Suppressor macrophage (primary cell): ENCODE measurements at regions not wholly inside any gene's neighbourhood (a gene's known extent, or its start where the extent isn't known, plus 50 kb on each side); places are given as distances from the start of the nearest gene placed in this dataset.
A peak's percentile ranks its signal among the peaks of the same experiment; 100 is the strongest.

Source experiments
- DNase-seq, 4 experiments: peaks; one replicate each; pipeline ENCODE4 v3.0.0-alpha.2; 2020 to 2022

DNA sequence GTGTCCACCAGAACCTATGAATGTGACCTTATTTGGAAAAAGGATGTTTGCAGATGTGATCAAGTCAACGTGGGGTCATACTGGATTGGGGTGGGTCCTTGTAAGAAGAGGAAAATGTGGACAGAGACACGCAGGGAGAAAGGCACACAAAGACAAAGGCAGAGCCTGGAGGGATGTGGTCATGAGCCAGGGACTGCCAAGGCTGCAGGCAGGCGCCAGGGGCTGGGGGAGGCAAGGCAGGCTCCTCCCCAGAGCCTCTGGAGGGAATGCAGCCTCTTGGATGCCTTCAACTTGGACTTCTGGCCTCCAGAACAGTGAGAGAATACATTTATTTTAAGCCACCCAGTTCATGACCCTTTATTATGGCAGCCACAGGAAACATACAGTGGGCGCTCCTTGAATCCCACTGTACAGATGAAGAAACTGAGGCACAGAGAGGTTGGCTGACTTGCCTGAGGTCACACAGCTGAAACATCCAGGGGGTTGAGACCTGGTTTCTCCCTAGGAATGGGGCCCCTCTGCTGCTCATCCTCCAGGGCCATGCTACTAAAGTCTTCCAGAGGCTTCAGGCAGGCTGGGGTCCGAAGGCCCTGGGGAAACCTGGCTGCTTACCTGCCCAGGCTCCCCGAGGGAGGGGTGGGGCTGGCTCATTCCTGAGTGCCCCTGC is 99.7 kb downstream of the RFLNA start:
- no peak for DNase-seq

DNA sequence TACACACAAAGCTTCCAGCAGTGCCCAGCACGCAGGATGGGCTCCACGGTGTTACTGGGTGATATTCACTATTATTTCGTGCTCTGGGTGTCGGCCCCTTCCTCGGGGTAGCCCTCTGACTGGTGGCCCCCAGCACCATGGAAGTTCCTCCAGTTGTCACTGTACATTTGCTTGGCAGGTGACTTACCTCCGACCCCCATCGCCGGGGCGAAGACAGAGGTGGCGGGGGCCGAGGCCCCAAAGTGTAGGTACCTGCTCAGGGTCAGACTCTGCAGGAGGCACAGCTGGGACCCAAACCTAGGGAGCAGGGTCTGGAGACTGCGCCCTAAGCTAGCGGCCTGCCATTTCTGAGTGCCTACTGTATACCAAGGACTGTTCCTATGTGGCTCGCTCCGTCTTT is 98.9 kb downstream of the RFLNA start:
- no peak for DNase-seq

DNA sequence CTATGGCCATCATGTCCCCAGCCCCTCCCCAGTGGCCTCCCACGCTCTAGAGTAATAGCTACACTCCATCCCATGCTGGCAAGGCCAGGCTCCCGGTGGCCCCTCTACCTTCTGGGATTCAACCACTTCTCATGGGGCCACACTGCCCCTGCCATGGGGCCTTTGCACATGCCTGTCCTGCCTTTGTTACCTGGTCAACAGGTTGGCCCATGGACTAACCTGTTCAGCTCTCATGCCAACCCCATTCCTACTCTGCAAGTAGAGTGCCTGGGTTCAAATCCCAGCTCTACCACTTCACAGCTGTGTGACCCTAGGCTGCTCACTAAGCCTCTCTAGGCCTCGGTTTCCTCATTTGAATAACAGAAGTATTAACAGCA is 98.5 kb downstream of the RFLNA start:
- no peak for DNase-seq

DNA sequence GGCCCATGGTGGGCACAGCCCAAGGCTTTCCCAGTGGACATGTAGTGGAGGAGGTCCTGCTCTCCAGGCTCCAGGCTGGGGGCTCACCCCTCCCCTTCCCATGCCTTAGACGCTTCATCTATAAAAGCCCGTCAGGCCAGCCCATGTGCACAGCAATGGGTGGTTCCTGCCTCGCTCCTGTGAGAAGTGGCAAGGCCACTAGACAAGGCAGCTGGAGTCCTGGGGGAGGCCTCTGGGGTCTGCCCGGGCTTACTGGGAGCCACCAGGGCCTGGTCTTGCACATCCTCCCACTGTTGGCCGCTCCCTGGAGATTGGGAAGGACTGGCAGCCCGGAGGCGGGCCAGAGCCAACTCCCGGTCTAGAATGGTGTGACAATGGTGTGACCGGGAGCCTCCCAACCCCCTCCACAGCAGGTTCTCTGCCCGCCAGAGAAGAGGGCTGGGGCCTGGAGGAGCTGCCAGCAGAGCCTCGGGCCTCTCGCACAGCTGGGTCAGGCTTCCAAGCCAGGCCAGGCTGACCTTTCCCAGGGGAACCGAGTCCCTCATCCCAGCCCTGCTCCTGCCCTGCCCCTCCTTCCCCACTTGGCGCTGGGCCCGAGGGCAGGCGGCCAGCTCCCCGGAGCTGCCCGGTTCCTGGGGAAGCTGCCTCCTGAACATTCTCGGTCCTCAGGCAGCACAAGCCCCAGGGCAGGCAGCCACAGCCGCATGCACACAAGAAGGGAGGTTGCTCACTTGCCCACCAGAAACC is 97.9 kb downstream of the RFLNA start:
- peak; percentile 47 to 72 (median 54) for DNase-seq

GRCh38 chr12:124392271-124392666 is 97.4 kb downstream of the RFLNA start:
- DNase-seq, result peak; percentile 60 to 77 (median 74)

GRCh38 chr12:124391340-124392261 is 96.7 kb downstream of the RFLNA start:
- peak; percentile 90 to 95 (median 94) for DNase-seq

DNA sequence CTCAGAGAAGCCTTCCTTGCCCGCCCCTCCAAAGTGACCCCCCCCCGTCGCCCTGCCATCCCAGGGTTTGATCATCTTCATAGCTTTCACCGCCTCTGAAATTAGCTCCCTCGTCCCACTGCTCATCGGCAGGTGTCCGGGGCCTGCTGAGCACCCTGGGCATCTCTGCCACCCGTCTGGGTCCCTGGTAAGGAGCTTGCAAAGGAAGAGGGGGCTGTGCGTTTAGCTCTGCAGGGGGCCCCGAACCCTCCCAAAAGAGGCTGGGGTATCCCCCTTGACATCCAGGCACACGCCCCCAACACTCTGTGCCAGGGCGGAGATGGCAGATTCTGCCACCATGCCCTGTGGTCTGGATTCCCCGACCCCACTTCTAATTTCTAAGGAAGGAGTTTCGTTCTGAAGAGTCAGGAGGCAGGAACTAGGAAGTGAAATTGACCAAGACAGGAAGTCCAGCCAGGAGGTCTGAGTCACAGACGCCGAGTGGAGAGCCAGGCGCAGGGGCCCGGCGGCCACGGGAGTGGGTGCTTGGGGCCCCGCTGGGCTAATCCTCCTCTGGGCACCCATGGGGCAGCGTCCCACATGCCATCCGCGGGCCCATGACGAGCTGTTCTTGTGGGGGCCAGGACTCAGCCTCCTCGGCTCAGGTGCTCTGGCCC is 95.7 kb downstream of the RFLNA start:
- DNase-seq, result peak; percentile 93 to 97 (median 96)

- no peak for DNase-seq
These were observed 95.0 kb downstream of the RFLNA start for GRCh38 chr12:124389725-124390441.

GRCh38 chr12:124389138-124389724 is 94.3 kb downstream of the RFLNA start:
- DNase-seq, result peak; percentile 81 to 91 (median 84)

GRCh38 chr12:124388679-124389137 is 93.8 kb downstream of the RFLNA start:
- DNase-seq, result peak; percentile 73 to 90 (median 84)

- DNase-seq, result peak in 3 of 4 experiments; percentile 22 to 32 (median 29)
These were observed 93.3 kb downstream of the RFLNA start for GRCh38 chr12:124388038-124388671.

DNA sequence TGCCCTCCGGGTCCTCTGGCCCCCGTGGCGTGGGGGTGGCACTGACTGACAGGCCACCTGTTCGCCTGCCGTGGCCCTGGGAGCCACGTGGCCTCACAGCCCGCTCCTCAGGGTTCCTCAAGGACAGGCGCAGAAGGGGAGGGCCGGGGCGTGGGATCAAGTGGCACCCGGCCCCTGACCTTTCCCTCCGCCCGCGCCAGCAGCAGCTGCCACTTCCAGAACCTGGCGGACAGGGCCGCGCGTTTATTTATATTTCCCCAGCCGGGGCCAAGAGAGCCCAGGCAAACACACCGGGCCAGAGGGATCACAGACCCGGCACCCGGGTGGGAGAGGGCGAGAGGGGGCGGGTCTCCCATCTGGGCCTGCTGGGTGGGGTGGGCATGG is 92.6 kb downstream of the RFLNA start:
- no peak for DNase-seq

- no peak for DNase-seq
These were observed 92.0 kb downstream of the RFLNA start for GRCh38 chr12:124386661-124387527.

DNA sequence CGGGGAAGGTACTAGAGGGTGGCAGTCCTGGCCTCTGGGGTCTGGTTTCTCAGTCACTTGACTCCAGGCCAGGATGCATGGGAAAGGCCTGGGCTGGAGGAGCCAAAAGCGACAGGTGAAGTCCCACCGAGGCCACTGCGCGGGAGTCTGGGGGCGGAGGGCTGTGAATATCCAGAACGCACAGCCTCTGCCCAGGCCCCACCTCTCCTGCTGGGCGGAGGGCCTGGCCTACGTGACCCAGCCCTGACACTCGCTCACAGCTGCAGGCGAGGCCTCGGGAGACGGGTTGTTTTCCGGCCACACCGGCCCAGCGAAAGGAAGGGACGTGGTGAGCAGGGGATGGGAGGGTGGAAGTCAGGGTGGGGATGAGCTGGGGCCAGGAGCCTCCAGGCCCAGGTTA is 91.2 kb downstream of the RFLNA start:
- DNase-seq, result no peak

- DNase-seq, result no peak
These were observed 90.5 kb downstream of the RFLNA start for GRCh38 chr12:124385219-124385969.

DNA sequence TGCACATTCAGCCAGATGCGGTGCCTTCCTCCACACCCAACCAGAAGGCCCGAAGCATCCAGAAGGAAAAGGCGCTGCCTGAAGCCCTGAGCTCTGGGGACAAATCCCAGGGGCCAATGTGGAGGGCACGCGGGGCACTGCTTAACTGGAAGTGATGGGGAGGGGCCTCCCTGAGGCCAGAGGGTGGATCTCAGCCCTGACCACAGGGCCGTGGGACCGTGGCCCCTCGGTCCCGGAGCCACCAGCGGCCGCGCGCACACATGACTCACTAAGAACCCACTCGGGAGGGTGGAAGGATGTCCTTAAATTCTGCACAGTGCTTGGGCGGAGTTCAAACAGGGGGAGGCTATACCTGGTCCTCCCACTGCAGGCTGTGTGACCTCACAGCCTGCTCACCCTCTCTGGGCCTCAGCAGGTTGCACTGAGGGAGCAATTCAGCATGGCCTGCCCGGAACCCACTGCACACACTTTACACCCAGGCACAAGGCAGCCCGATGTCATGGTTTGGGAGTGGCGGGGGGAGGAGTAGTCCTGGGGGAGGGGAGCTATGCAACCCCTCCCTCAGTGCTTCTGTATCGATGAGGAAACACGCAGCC is 89.5 kb downstream of the RFLNA start:
- no peak for DNase-seq

DNA sequence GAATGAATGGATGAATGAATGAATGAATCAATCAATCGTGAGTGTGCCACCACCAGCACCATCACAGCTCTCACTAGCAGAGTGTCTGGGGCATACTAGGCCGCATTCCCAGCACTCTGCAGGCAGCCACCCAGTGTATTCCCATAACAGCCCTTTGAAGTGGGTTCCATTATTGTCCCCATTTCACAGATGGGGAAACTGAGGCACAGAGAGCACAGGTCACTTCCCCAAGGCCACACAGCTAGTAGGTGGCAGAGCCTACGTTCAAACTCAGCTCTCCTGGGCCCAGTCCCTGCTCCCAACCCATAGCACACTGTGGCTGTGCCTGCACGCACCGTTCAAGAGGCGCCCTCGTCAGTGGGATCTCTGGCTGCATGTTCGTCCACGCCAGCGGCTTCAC is 88.1 kb downstream of the RFLNA start:
- DNase-seq, result no peak

DNA sequence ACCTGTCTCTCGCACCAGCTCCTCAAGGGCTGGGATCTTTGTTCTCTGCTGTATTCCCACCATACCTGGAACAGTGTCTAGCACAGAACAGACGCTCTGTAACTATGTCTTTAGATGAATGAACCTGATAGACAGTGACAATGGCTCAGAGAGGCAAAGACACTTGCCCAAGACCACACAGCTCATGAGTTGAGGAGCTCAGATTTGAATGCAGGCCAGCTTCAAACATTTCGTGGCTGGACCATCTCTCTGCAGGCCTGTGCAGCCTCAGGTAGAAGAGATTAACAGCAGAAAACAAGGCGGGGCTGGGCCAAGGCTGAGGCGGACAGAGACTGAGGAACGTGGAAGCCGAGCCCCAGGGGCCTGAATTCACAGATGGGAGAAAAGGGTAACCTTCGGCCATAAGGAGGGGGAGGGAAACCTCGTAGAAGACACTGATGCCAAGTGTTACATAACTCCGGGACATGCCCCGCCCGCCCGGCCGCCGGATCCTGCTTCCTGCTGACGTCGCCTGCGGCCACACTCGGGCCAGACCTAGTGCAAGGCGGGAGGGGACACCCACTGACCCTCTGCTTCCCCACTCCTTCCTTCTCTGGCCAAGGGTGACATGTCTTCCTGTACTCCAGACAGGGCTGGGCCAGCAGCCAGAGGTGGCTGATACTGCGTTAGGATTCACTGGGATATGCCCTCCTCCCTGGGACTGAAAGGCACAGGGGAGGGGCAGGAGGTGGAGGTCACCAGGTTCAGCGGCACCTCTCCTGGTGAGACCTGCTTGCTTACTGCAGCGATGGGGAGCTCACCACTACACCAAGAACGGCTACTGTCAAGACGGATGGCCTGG is 86.8 kb downstream of the RFLNA start:
- DNase-seq, result peak; percentile 93 to 96 (median 95)
